HG03571 (cell line): ENCODE measurements at regions not wholly inside any gene's neighbourhood (a gene's known extent, or its start where the extent isn't known, plus 50 kb on each side); places are given as distances from the start of the nearest gene placed in this dataset.
"Not testable (repeated sequence)": the region's sequence is repeated elsewhere in the genome, so short reads cannot be mapped to it uniquely, and the experiment has no call there.

ENCODE experiments used
- ATAC-seq: cut with Tn5 transposase; IDR thresholded peaks from one replicate; pipeline ENCODE4 v1.9.1; 2021; ENCODE audit not compliant: unreplicated experiment

GRCh38 chr1:81304187-81304586 is 496.5 kb upstream of the ADGRL2 start:
- ATAC-seq: no peak

- no peak for ATAC-seq
These were observed 500.8 kb upstream of the ADGRL2 start for GRCh38 chr1:81299892-81300291.

- no peak for ATAC-seq
These were observed 502.5 kb upstream of the ADGRL2 start for GRCh38 chr1:81298266-81298665.

DNA sequence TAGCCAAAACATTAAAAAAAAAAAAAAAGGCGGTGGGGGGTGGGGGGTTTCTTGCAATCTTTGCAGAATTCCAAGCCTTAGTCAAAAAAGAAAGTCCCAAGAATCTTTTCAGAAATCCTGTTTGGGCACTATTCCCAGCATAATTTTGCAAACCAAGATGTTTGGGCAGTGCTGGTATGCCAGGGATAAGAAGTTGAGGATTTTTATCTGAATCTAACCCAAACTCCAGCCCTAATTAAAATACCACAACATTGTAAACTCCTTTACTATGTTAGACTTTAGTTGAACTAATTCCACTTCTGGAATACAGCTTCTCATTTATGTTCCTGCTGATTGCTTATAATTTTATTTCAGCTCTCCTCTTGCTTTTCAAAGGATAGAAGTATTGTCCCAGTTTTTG is 504.1 kb upstream of the ADGRL2 start:
- no peak for ATAC-seq

- ATAC-seq: no peak
These were observed 510.4 kb upstream of the ADGRL2 start for GRCh38 chr1:81290326-81290725.

GRCh38 chr1:81288689-81289088 is 512.0 kb upstream of the ADGRL2 start:
- no peak for ATAC-seq

DNA sequence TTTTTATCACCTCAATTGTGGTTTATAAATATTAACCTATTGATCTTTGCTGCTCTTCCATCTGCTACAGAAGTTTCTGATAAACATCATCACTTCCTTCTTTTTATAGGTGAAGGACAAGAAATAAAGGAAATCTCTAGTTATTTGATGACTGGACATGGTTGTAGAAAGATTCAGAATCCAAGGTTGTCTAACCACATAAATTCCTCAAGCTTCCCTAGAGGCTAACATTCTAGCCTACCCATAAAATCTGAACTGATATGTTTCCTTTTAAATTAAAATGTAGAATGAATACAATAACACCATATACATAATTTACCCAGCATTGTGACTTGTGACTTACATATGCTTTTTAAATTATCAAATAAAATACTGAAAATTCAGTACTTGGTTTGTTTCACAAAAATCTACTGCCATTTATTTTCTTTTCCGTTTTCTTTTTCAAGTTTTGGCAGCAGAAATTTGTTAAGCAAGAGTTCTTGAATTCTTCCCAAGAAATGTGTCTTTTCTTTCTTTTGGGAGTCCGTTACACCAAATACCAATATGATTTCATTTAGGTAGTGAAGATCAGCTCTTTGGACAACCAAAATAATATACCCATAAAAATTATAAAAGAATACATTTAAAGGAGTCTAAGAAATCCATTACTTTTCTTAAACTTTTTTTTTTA is 513.2 kb upstream of the ADGRL2 start:
- ATAC-seq: no peak

DNA sequence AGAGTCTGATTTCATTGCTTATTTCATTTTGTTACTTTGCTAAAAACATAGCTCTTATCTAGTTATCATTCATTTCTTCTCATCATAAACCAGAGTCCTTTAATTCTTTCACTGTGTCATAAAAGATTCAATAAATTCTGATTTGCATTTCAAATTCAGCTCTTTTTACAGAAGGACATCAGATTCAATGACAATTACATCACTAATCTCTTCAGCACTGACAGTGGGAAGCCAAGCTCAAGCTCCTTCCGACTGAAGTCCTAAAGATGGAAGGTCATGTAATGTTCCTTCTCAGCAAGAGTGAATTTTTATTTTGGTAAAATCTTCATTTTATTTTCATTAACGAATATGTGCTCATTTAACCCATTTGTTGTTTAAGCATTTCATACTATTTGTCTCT is 530.7 kb upstream of the ADGRL2 start:
- no peak for ATAC-seq

GRCh38 chr1:81264976-81265375 is 535.8 kb upstream of the ADGRL2 start:
- ATAC-seq: no peak

DNA sequence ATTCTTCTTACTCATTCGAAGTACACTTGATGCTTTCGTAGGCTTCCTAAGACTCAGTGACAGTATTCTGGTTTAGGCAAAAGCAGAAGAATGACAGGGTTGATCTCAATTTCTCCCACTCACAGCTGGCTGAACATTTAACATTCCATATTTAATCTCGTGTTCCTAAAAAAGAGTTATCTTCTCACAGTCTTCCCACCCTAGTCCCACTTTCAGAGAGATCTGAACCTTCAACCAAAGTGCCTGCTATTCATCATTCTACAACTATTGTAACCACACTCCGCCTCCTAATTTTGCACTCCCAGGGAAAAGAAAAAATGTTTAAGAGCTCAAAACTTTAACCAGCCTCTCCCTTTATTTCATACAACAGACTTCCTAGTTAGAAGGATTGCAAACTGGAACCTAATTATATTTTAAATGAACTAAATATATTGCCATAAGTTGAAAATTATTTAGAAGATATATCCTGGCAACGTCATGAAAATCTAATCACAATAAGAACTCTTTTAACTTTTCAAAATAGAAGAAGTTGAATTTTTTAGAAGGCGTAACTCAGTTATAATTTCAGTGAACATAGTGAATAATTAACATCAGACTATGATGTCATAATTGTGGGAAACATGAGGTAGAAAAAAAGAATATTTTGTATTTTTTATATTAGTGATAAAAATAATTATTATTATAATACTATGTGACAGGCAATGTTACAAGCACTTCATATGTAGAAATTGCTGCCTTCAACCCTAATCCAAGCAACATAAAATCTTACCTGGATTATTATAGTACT is 540.9 kb upstream of the ADGRL2 start:
- no peak for ATAC-seq

GRCh38 chr1:81254560-81254959 is 546.2 kb upstream of the ADGRL2 start:
- no peak for ATAC-seq

GRCh38 chr1:81254068-81254467 is 546.7 kb upstream of the ADGRL2 start:
- no peak for ATAC-seq

GRCh38 chr1:81252471-81253151 is 548.1 kb upstream of the ADGRL2 start:
- ATAC-seq: no peak

DNA sequence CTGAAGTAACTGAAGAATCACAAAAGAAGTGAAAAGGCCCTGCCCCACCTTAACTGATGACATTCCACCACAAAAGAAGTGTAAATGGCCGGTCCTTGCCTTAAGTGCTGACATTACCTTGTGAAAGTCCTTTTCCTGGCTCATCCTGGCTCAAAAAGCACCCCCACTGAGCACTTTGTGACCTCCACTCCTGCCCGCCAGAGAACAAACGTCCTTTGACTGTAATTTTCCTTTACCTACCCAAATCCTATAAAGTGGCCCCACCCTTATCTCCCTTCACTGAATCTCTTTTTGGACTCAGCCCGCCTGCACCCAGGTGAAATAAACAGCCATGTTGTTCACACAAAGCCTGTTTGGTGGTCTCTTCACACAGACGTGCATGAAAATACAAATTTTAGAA is 549.9 kb upstream of the ADGRL2 start:
- not testable (repeated sequence) for ATAC-seq

DNA sequence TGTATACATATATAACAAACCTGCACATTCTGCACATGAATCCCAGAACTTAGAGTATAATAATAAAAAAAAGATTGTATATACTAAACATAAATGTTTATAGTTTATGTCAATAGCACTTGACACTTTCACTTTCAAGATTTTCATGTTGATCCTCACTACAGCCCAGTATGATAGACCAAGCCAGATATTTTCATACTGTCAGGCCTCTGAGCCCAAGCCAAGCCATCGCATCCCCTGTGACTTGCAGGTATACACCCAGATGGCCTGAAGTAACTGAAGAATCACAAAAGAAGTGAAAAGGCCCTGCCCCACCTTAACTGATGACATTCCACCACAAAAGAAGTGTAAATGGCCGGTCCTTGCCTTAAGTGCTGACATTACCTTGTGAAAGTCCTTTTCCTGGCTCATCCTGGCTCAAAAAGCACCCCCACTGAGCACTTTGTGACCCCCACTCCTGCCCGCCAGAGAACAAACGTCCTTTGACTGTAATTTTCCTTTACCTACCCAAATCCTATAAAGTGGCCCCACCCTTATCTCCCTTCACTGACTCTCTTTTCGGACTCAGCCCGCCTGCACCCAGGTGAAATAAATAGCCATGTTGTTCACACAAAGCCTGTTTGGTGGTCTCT is 555.5 kb upstream of the ADGRL2 start:
- not testable (repeated sequence) for ATAC-seq

GRCh38 chr1:81244612-81245011 is 556.1 kb upstream of the ADGRL2 start:
- not testable (repeated sequence) for ATAC-seq

DNA sequence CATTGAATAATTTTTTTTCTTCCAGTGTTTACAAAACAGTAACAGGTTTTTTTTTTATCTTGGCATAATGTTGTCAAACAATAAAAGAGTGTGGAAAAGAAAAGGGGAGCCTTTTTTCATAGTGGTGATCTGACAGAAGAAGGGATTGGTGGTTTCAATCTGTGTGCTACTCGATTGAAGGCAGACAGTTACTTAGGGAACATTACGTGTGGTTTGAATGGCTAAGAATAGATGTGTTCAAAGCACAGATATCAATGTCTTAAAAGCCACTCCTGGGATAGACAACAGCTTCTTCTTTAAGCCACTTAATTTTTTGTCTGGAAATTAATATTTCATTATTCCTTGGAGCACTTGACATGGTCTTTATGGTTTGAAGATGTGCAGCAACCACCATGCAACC is 558.6 kb upstream of the ADGRL2 start:
- no peak for ATAC-seq

GRCh38 chr1:81238129-81238528 is 562.6 kb upstream of the ADGRL2 start:
- no peak for ATAC-seq

GRCh38 chr1:81237473-81238089 is 563.2 kb upstream of the ADGRL2 start:
- ATAC-seq: no peak

DNA sequence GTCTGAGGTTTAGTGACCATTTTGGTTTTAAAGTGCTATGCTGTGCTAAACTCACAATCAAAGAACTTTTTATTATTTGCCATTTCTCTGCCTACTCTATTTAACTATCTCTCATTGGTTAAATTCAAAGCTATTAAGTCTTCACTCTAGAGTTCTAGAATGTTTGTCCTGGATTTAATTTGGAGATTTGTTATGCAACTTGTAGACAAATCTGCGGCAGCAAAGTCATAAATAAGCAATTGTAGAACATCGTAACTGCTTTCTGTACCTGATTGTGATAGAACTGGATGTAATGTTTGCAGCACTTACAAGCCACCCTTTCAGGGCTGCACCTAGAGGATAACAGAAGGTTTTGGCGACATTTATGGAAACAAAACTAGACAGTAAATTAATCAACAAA is 566.5 kb upstream of the ADGRL2 start:
- no peak for ATAC-seq

DNA sequence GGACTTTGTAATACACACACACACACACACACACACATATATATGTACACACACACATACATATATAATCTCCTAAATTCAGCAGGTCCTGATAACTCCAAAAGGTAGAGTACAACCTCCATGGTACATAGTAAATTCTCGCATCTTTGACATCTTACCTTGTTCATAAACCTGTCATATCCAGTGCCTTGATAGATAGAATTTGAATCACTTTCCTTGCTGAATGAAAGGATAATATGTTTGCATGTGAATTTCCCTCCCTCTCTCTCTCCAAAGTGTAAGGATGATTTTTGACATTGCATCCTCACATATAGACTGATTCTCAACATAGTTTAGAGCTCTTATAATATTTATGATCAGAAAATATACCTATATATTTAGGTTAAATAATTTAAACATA is 567.1 kb upstream of the ADGRL2 start:
- no peak for ATAC-seq
